Ishikawa (cell line): ENCODE measurements at regions not wholly inside any gene's neighbourhood (a gene's known extent, or its start where the extent isn't known, plus 50 kb on each side); places are given as distances from the start of the nearest gene placed in this dataset.

Source experiments
- CREB1 ChIP-seq: IDR thresholded peaks from 2 replicates; pipeline ENCODE4 v1.6.1; 2012; ENCODE audit warnings: low read depth
- EGR1 ChIP-seq: IDR thresholded peaks from 2 replicates; pipeline ENCODE4 v1.6.1; 2012
- EP300 ChIP-seq: IDR thresholded peaks from 2 replicates; pipeline ENCODE4 v1.6.1; 2012; ENCODE audit warnings: borderline replicate concordance
- FOXM1 ChIP-seq: IDR thresholded peaks from 2 replicates; pipeline ENCODE4 v1.6.1; 2012; ENCODE audit warnings: low read depth, borderline replicate concordance
- NFIC ChIP-seq: IDR thresholded peaks from 2 replicates; pipeline ENCODE4 v1.6.1; 2012
- RAD21 ChIP-seq: IDR thresholded peaks from 2 replicates; pipeline ENCODE4 v1.6.1; 2012; ENCODE audit warnings: low read depth
- TAF1 ChIP-seq: IDR thresholded peaks from 2 replicates; pipeline ENCODE4 v1.6.1; 2012; ENCODE audit warnings: low read depth, mild to moderate bottlenecking
- TEAD4 ChIP-seq: IDR thresholded peaks from 2 replicates; pipeline ENCODE4 v1.6.1; 2012
- YY1 ChIP-seq: IDR thresholded peaks from 2 replicates; pipeline ENCODE4 v1.6.1; 2012; ENCODE audit warnings: low read depth
- ZBTB7A ChIP-seq: IDR thresholded peaks from 2 replicates; pipeline ENCODE4 v1.6.1; 2012; ENCODE audit warnings: low read depth
- TF ChIP-seq, protein P1 (sequence below): IDR thresholded peaks from 2 replicates; pipeline ENCODE4 v1.6.1; 2012; ENCODE audit warnings: low read depth, mild to moderate bottlenecking
- TF ChIP-seq, protein P2 (sequence below): IDR thresholded peaks from 2 replicates; pipeline ENCODE4 v1.6.1; 2012

DNA sequence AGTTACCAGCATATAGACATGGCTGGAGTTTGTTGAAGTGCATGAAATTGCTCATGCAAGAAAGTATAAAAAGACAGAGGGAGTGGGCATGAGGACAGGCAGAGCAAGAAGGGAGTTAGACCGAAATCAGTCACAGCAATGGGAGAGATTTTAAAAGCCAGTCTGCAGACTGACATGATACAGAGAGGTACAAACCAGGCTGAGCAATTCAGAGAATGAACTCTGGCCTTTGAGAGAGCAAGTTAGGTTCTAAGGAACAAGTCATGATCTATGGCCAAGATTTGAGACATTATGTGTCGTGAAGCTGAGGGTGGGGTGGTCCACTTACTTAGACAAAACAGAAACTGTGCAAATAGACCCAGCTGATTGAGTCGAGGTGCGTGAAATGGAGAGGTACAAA, 93.4 kb upstream of the TSC22D1 start:
- TF ChIP-seq TAF1: no peak
- TF ChIP-seq, protein P1, sequence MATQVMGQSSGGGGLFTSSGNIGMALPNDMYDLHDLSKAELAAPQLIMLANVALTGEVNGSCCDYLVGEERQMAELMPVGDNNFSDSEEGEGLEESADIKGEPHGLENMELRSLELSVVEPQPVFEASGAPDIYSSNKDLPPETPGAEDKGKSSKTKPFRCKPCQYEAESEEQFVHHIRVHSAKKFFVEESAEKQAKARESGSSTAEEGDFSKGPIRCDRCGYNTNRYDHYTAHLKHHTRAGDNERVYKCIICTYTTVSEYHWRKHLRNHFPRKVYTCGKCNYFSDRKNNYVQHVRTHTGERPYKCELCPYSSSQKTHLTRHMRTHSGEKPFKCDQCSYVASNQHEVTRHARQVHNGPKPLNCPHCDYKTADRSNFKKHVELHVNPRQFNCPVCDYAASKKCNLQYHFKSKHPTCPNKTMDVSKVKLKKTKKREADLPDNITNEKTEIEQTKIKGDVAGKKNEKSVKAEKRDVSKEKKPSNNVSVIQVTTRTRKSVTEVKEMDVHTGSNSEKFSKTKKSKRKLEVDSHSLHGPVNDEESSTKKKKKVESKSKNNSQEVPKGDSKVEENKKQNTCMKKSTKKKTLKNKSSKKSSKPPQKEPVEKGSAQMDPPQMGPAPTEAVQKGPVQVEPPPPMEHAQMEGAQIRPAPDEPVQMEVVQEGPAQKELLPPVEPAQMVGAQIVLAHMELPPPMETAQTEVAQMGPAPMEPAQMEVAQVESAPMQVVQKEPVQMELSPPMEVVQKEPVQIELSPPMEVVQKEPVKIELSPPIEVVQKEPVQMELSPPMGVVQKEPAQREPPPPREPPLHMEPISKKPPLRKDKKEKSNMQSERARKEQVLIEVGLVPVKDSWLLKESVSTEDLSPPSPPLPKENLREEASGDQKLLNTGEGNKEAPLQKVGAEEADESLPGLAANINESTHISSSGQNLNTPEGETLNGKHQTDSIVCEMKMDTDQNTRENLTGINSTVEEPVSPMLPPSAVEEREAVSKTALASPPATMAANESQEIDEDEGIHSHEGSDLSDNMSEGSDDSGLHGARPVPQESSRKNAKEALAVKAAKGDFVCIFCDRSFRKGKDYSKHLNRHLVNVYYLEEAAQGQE: no peak
- TF ChIP-seq EGR1: no peak
- TF ChIP-seq NFIC: no peak
- no peak for TF ChIP-seq EP300
- no peak for TF ChIP-seq FOXM1
- no peak for TF ChIP-seq CREB1
- no peak for TF ChIP-seq YY1
- TF ChIP-seq RAD21: no peak
- TF ChIP-seq, protein P2, sequence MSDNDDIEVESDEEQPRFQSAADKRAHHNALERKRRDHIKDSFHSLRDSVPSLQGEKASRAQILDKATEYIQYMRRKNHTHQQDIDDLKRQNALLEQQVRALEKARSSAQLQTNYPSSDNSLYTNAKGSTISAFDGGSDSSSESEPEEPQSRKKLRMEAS: no peak
- no peak for TF ChIP-seq ZBTB7A
- TF ChIP-seq TEAD4: no peak
